Neural progenitor cell (in vitro differentiated cells): ENCODE measurements at regions not wholly inside any gene's neighbourhood (a gene's known extent, or its start where the extent isn't known, plus 50 kb on each side); places are given as distances from the start of the nearest gene placed in this dataset.

Source experiments
- DNase-seq: peaks from one replicate; pipeline ENCODE4 v3.0.0-alpha.2; 2016; ENCODE audit warnings: low spot score
- H2AFZ ChIP-seq: fragments of 200-600 bp; sonication (generic); replicated peaks from 2 replicates; pipeline ENCODE4 v1.6.1; 2016; ENCODE audit warnings: antibody characterized with exemption
- H3F3A ChIP-seq: fragments of 200-600 bp; sonication (generic); 2 replicates; pipeline ENCODE4 v1.6.1; 2016; ENCODE audit warnings: antibody characterized with exemption, low read depth
- H3K27ac ChIP-seq: fragments of 200-600 bp; sonication (generic); 2 replicates; pipeline ENCODE4 v1.5.1; 2016; ENCODE audit warnings: mild to moderate bottlenecking
- H3K27me3 ChIP-seq: fragments of 200-600 bp; sonication (generic); 2 replicates; pipeline ENCODE4 v1.6.1; 2016; ENCODE audit warnings: mild to moderate bottlenecking, moderate library complexity
- H3K36me3 ChIP-seq: fragments of 200-600 bp; sonication (generic); 2 replicates; pipeline ENCODE4 v1.5.1; 2016
- H3K4me1 ChIP-seq: fragments of 200-600 bp; sonication (generic); 2 replicates; pipeline ENCODE4 v1.6.1; 2016; ENCODE audit warnings: mixed run types
- H3K4me2 ChIP-seq: fragments of 200-600 bp; sonication (generic); 2 replicates; pipeline ENCODE4 v1.6.1; 2016
- H3K4me3 ChIP-seq: fragments of 200-600 bp; sonication (generic); 2 replicates; pipeline ENCODE4 v1.5.1; 2016
- H3K79me2 ChIP-seq: fragments of 200-600 bp; sonication (generic); 2 replicates; pipeline ENCODE4 v1.6.1; 2016; ENCODE audit warnings: low read depth
- H3K9ac ChIP-seq: fragments of 200-600 bp; sonication (generic); 2 replicates; pipeline ENCODE4 v1.6.1; 2016
- H3K9me3 ChIP-seq: fragments of 200-600 bp; sonication (generic); 2 replicates; pipeline ENCODE4 v1.5.1; 2016; ENCODE audit warnings: low read depth
- H4K20me1 ChIP-seq: fragments of 200-600 bp; sonication (generic); 2 replicates; pipeline ENCODE4 v1.6.1; 2016; ENCODE audit warnings: low read depth
- H3K27ac Mint-ChIP-seq: 3 replicates; pipeline ENCODE4 v1.8.0; 2021; ENCODE audit warnings: mixed read lengths
- H3K27me3 Mint-ChIP-seq: 2 replicates; pipeline ENCODE4 v1.8.0; 2022; ENCODE audit warnings: low read depth, mild to moderate bottlenecking, inconsistent platforms, moderate library complexity, mixed read lengths; ENCODE audit not compliant: insufficient read depth
- H3K36me3 Mint-ChIP-seq: 3 replicates; pipeline ENCODE4 v1.8.0; 2021; ENCODE audit warnings: mixed read lengths
- H3K4me1 Mint-ChIP-seq: 3 replicates; pipeline ENCODE4 v1.8.0; 2021; ENCODE audit warnings: mixed read lengths
- H3K4me3 Mint-ChIP-seq: 3 replicates; pipeline ENCODE4 v1.8.0; 2021; ENCODE audit warnings: mild to moderate bottlenecking, moderate library complexity, mixed read lengths
- H3K9me3 Mint-ChIP-seq: 3 replicates; pipeline ENCODE4 v1.8.0; 2020; ENCODE audit warnings: mixed read lengths
- CTCF ChIP-seq: fragments of 200-600 bp; sonication (generic); IDR thresholded peaks from 2 replicates; pipeline ENCODE4 v1.5.1; 2017; ENCODE audit warnings: antibody characterized with exemption, mild to moderate bottlenecking
- EZH2 ChIP-seq: fragments of 200-600 bp; sonication (generic); IDR thresholded peaks from 2 replicates; pipeline ENCODE4 v1.6.1; 2017; ENCODE audit warnings: antibody characterized with exemption, mild to moderate bottlenecking, moderate library complexity
- EZH2phosphoT487 ChIP-seq: fragments of 200-600 bp; sonication (generic); IDR thresholded peaks from 2 replicates; pipeline ENCODE4 v1.6.1; 2017; ENCODE audit warnings: antibody characterized with exemption

GRCh38 chr12:71242511-71242910 lies 84.7 kb upstream of the TSPAN8 start:
- peaks cover 2% of the 10 kb centered on the region for H3K27me3 Mint-ChIP-seq
- no peak overlapping the region for H3K4me2 ChIP-seq
- TF ChIP-seq CTCF (no peak), EZH2phosphoT487 (no peak), EZH2 (no peak)
- H3K4me3 ChIP-seq: no peak overlapping the region
- H3K4me3 Mint-ChIP-seq: no peak overlapping the region
- H3K79me2 ChIP-seq: no peaks in the 10 kb centered on the region
- no peaks in the 10 kb centered on the region for H3K4me1 ChIP-seq
- no peaks in the 10 kb centered on the region for H4K20me1 ChIP-seq
- peaks cover 2% of the 10 kb centered on the region for H3K9me3 Mint-ChIP-seq
- H3K9me3 ChIP-seq: no peaks in the 10 kb centered on the region
- no peaks in the 10 kb centered on the region for H3F3A ChIP-seq
- H3K36me3 Mint-ChIP-seq: no peaks in the 10 kb centered on the region
- H2AFZ ChIP-seq: no peak overlapping the region
- peak overlapping the region; percentile 50 for H3K27ac Mint-ChIP-seq
- H3K27ac ChIP-seq: no peak overlapping the region
- no peak for DNase-seq
- no peak overlapping the region for H3K9ac ChIP-seq
- H3K36me3 ChIP-seq: no peaks in the 10 kb centered on the region
- H3K27me3 ChIP-seq: no peaks in the 10 kb centered on the region
- H3K4me1 Mint-ChIP-seq: no peaks in the 10 kb centered on the region

- H3K4me3 Mint-ChIP-seq: no peak overlapping the region
- Histone ChIP-seq H3K27ac (no peak overlapping the region), H3K9ac (no peak overlapping the region), H2AFZ (no peak overlapping the region), H3K4me1 (no peaks in the 10 kb centered on the region), H3K9me3 (no peaks in the 10 kb centered on the region), H3K79me2 (no peaks in the 10 kb centered on the region), H3K4me2 (no peak overlapping the region), H3K27me3 (no peaks in the 10 kb centered on the region), H3K36me3 (no peaks in the 10 kb centered on the region), H3F3A (no peaks in the 10 kb centered on the region), H4K20me1 (no peaks in the 10 kb centered on the region), H3K4me3 (no peak overlapping the region)
- no peak for DNase-seq
- H3K9me3 Mint-ChIP-seq: no peaks in the 10 kb centered on the region
- no peak for TF ChIP-seq EZH2
- H3K27me3 Mint-ChIP-seq: peaks cover 2% of the 10 kb centered on the region
- H3K36me3 Mint-ChIP-seq: no peaks in the 10 kb centered on the region
- no peaks in the 10 kb centered on the region for H3K4me1 Mint-ChIP-seq
- no peak overlapping the region for H3K27ac Mint-ChIP-seq
Measured at GRCh38 chr12:71240946-71241345, 83.1 kb upstream of the TSPAN8 start.

GRCh38 chr12:71239731-71240130 lies 81.9 kb upstream of the TSPAN8 start:
- no peaks in the 10 kb centered on the region for H3K36me3 Mint-ChIP-seq

GRCh38 chr12:71237128-71237527 lies 79.3 kb upstream of the TSPAN8 start:
- no peaks in the 10 kb centered on the region for H3K36me3 Mint-ChIP-seq
- no peaks in the 10 kb centered on the region for H3K27me3 Mint-ChIP-seq

More at GRCh38 chr12:71239731-71240130, 81.9 kb upstream of the TSPAN8 start:
- Histone ChIP-seq H3K36me3 (no peaks in the 10 kb centered on the region), H3K4me2 (no peak overlapping the region), H3K4me3 (no peak overlapping the region), H3K9me3 (no peaks in the 10 kb centered on the region), H3K27me3 (no peaks in the 10 kb centered on the region), H3K79me2 (no peaks in the 10 kb centered on the region), H3K9ac (no peak overlapping the region), H4K20me1 (no peaks in the 10 kb centered on the region), H3F3A (no peaks in the 10 kb centered on the region), H3K4me1 (no peaks in the 10 kb centered on the region), H2AFZ (no peak overlapping the region), H3K27ac (no peak overlapping the region)
- Mint-ChIP-seq H3K4me1 (no peaks in the 10 kb centered on the region), H3K27me3 (peaks cover 2% of the 10 kb centered on the region), H3K4me3 (no peak overlapping the region), H3K27ac (no peak overlapping the region), H3K9me3 (no peaks in the 10 kb centered on the region)
- DNase-seq: no peak
- TF ChIP-seq EZH2phosphoT487: no peak

More at GRCh38 chr12:71237128-71237527, 79.3 kb upstream of the TSPAN8 start:
- no peak overlapping the region for H3K4me2 ChIP-seq
- no peaks in the 10 kb centered on the region for H3K36me3 ChIP-seq
- no peak overlapping the region for H3K27ac ChIP-seq
- TF ChIP-seq CTCF (no peak), EZH2phosphoT487 (no peak), EZH2 (no peak)
- Mint-ChIP-seq H3K27ac (no peak overlapping the region), H3K4me1 (no peaks in the 10 kb centered on the region), H3K9me3 (no peaks in the 10 kb centered on the region), H3K4me3 (no peak overlapping the region)
- no peak overlapping the region for H3K4me3 ChIP-seq
- no peak overlapping the region for H2AFZ ChIP-seq
- DNase-seq: no peak
- no peaks in the 10 kb centered on the region for H3K4me1 ChIP-seq
- no peaks in the 10 kb centered on the region for H3K27me3 ChIP-seq
- no peaks in the 10 kb centered on the region for H4K20me1 ChIP-seq
- H3F3A ChIP-seq: no peaks in the 10 kb centered on the region
- no peak overlapping the region for H3K9ac ChIP-seq
- no peaks in the 10 kb centered on the region for H3K9me3 ChIP-seq
- H3K79me2 ChIP-seq: no peaks in the 10 kb centered on the region
